ENCODE measurements at regions not wholly inside any gene's neighbourhood (a gene's known extent, or its start where the extent isn't known, plus 50 kb on each side); places are given as distances from the start of the nearest gene placed in this dataset.
"Not testable (repeated sequence)": the region's sequence is repeated elsewhere in the genome, so short reads cannot be mapped to it uniquely, and the experiment has no call there.

GRCh38 chr11:122195790-122196189 is 79.8 kb upstream of the BLID start:
- H3K4me3 ChIP-seq, result no peak overlapping the region
- H3K36me3 ChIP-seq, result no peaks in the 10 kb centered on the region
- H3K27me3 ChIP-seq, result no peaks in the 10 kb centered on the region
- H2AFZ ChIP-seq (replicated peaks), result no peak overlapping the region
- Mint-ChIP-seq H3K36me3 (peaks cover 17% of the 10 kb centered on the region), H3K4me3 (no peak overlapping the region), H3K9me3 (peaks cover 2% of the 10 kb centered on the region), H3K4me1 (no peaks in the 10 kb centered on the region), H3K27ac (no peak overlapping the region), H3K27me3 (ENCODE audit: insufficient read depth, low read depth) (no peaks in the 10 kb centered on the region)
- no peaks in the 10 kb centered on the region for H3F3A ChIP-seq (ENCODE audit: low read depth)
- no peaks in the 10 kb centered on the region for H4K20me1 ChIP-seq (ENCODE audit: low read depth)
- no peak overlapping the region for H3K27ac ChIP-seq
- no peaks in the 10 kb centered on the region for H3K79me2 ChIP-seq (ENCODE audit: low read depth)
- H3K9ac ChIP-seq, result no peak overlapping the region
- TF ChIP-seq EZH2 (IDR thresholded peaks at IDR 0.05), result no peak
- TF ChIP-seq CTCF (IDR thresholded peaks at IDR 0.05), result no peak
- TF ChIP-seq EZH2phosphoT487 (IDR thresholded peaks at IDR 0.05), result no peak
- H3K4me2 ChIP-seq, result no peak overlapping the region
- DNase-seq (ENCODE audit: low spot score), result no peak
- no peaks in the 10 kb centered on the region for H3K9me3 ChIP-seq (ENCODE audit: low read depth)
- H3K4me1 ChIP-seq, result no peaks in the 10 kb centered on the region

GRCh38 chr11:122193881-122194480 is 78.0 kb upstream of the BLID start:
- not testable (repeated sequence) for H3K79me2 ChIP-seq (ENCODE audit: low read depth); H3K9me3 Mint-ChIP-seq; H3K4me1 Mint-ChIP-seq

GRCh38 chr11:122193457-122193856 is 77.4 kb upstream of the BLID start:
- Mint-ChIP-seq H3K4me1 (no peaks in the 10 kb centered on the region), H3K27me3 (ENCODE audit: insufficient read depth, low read depth) (no peaks in the 10 kb centered on the region), H3K4me3 (no peak overlapping the region), H3K9me3 (peaks cover 2% of the 10 kb centered on the region), H3K36me3 (peaks cover 12% of the 10 kb centered on the region), H3K27ac (no peak overlapping the region)
- Histone ChIP-seq H3K4me2 (no peak overlapping the region), H3K36me3 (no peaks in the 10 kb centered on the region), H2AFZ (replicated peaks) (no peak overlapping the region), H3K27ac (no peak overlapping the region), H3K4me3 (no peak overlapping the region), H3K9me3 (ENCODE audit: low read depth) (no peaks in the 10 kb centered on the region), H3K79me2 (ENCODE audit: low read depth) (no peaks in the 10 kb centered on the region), H3K9ac (no peak overlapping the region), H4K20me1 (ENCODE audit: low read depth) (no peaks in the 10 kb centered on the region), H3K27me3 (no peaks in the 10 kb centered on the region), H3F3A (ENCODE audit: low read depth) (no peaks in the 10 kb centered on the region), H3K4me1 (no peaks in the 10 kb centered on the region)
- no peak for DNase-seq (ENCODE audit: low spot score)
- TF ChIP-seq EZH2 (IDR thresholded peaks at IDR 0.05) (no peak), CTCF (IDR thresholded peaks at IDR 0.05) (no peak), EZH2phosphoT487 (IDR thresholded peaks at IDR 0.05) (no peak)

More at GRCh38 chr11:122193881-122194480, 78.0 kb upstream of the BLID start:
- peaks cover 14% of the 10 kb centered on the region for H3K36me3 Mint-ChIP-seq
- not testable (repeated sequence) for H3K27me3 ChIP-seq; H3K4me2 ChIP-seq; H2AFZ ChIP-seq (replicated peaks); H3K27ac Mint-ChIP-seq; H3K4me1 ChIP-seq; H3K9ac ChIP-seq; H3K27me3 Mint-ChIP-seq (ENCODE audit: insufficient read depth, low read depth); H3K36me3 ChIP-seq; H3K9me3 ChIP-seq (ENCODE audit: low read depth); H3K27ac ChIP-seq; DNase-seq (ENCODE audit: low spot score); H3K4me3 ChIP-seq; H3F3A ChIP-seq (ENCODE audit: low read depth); H4K20me1 ChIP-seq (ENCODE audit: low read depth); H3K4me3 Mint-ChIP-seq

GRCh38 chr11:122192634-122193255 is 76.7 kb upstream of the BLID start:
- H3K27ac ChIP-seq, result no peak overlapping the region
- no peak overlapping the region for H3K4me2 ChIP-seq
- Mint-ChIP-seq H3K4me1 (no peaks in the 10 kb centered on the region), H3K27me3 (ENCODE audit: insufficient read depth, low read depth) (no peaks in the 10 kb centered on the region), H3K27ac (no peak overlapping the region), H3K4me3 (no peak overlapping the region), H3K9me3 (peaks cover 2% of the 10 kb centered on the region), H3K36me3 (peaks cover 11% of the 10 kb centered on the region)
- H3K9me3 ChIP-seq (ENCODE audit: low read depth), result no peaks in the 10 kb centered on the region
- no peak for DNase-seq (ENCODE audit: low spot score)
- H3K79me2 ChIP-seq (ENCODE audit: low read depth), result no peaks in the 10 kb centered on the region
- TF ChIP-seq EZH2phosphoT487 (IDR thresholded peaks at IDR 0.05) (no peak), EZH2 (IDR thresholded peaks at IDR 0.05) (no peak), CTCF (IDR thresholded peaks at IDR 0.05) (no peak)
- no peaks in the 10 kb centered on the region for H3K27me3 ChIP-seq
- no peak overlapping the region for H2AFZ ChIP-seq (replicated peaks)
- H3K4me3 ChIP-seq, result no peak overlapping the region
- no peaks in the 10 kb centered on the region for H3K4me1 ChIP-seq
- H3K36me3 ChIP-seq, result no peaks in the 10 kb centered on the region
- H3F3A ChIP-seq (ENCODE audit: low read depth), result no peaks in the 10 kb centered on the region
- no peaks in the 10 kb centered on the region for H4K20me1 ChIP-seq (ENCODE audit: low read depth)
- H3K9ac ChIP-seq, result no peak overlapping the region
